ENCODE measurements at regions not wholly inside any gene's neighbourhood (a gene's known extent, or its start where the extent isn't known, plus 50 kb on each side); places are given as distances from the start of the nearest gene placed in this dataset.

DNA sequence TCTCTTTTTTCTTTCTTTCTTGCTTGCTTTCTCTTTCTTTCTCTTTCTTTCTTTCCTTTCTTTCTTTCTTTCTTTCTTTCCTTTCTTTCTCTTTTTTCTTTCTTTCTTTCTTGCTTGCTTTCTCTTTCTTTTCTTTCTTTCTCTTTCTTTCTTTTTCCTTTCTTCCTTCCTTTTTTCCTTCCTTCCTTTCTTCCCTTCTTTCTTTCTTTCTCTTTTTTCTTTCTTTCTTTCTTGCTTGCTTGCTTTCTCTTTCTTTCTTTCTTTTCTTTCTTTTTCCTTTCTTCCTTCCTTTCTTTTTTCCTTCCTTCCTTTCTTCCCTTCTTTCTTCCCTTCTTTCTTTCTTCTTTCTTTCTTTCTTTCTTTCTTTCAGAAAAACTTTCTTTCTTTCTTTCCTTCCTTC lies 108.1 kb upstream of the SHOX start:
- Histone ChIP-seq H4K91ac (replicated peaks; ENCODE audit: insufficient read length, low read length) (no peak overlapping the region), H3K27me3 (replicated peaks in 1 of 4; ENCODE audit: control insufficient read depth in 3 of 4, extremely low read depth in 1 of 4, insufficient read depth in 3 of 4, low read length in 3 of 4) (no peaks in the 10 kb centered on the region), H4K5ac (ENCODE audit: insufficient read length, low read depth, low read length) (no peak overlapping the region), H3K23ac (ENCODE audit: insufficient read length) (no peak overlapping the region), H3K4ac (replicated peaks; ENCODE audit: insufficient read length, low read depth, low read length) (no peak overlapping the region), H3K4me3 (ENCODE audit: extremely low read depth in 1 of 4, insufficient read depth in 2 of 4, low read depth in 3 of 4, low read length in 4 of 4) (no peak overlapping the region), H2BK12ac (ENCODE audit: low read depth, low read length) (no peak overlapping the region), H3K18ac (ENCODE audit: extremely low read depth, low read length) (no peak overlapping the region), H3K79me1 (ENCODE audit: low read depth, low read length) (no peaks in the 10 kb centered on the region), H3K4me2 (ENCODE audit: insufficient read depth in 1 of 2, low read depth in 2 of 2, low read length in 2 of 2) (no peak overlapping the region), H4K20me1 (replicated peaks in 1 of 2; ENCODE audit: control insufficient read depth in 1 of 2, insufficient read depth in 2 of 2, low read length in 2 of 2) (no peaks in the 10 kb centered on the region), H4K8ac (ENCODE audit: extremely low read depth, insufficient read depth, low read length) (no peak overlapping the region), H2BK120ac (replicated peaks; ENCODE audit: low read depth, low read length) (no peak overlapping the region), H2BK5ac (ENCODE audit: low read depth, low read length) (no peak overlapping the region), H3K36me3 (ENCODE audit: control insufficient read depth in 2 of 4, insufficient read depth in 4 of 4, low read length in 3 of 4) (no peaks in the 10 kb centered on the region), H2BK15ac (ENCODE audit: low read length) (no peak overlapping the region), H3K27ac (ENCODE audit: low read depth, low read length) (no peak overlapping the region), H3K23me2 (ENCODE audit: low read depth, low read length) (no peaks in the 10 kb centered on the region), H3K14ac (ENCODE audit: insufficient read length) (no peak overlapping the region), H3K56ac (replicated peaks; ENCODE audit: insufficient read length, low read depth, low read length) (no peak overlapping the region), H3K9ac (replicated peaks in 1 of 4; ENCODE audit: extremely low read depth in 1 of 4, low read depth in 3 of 4, low read length in 3 of 4) (no peak overlapping the region), H3K4me1 (replicated peaks in 1 of 4; ENCODE audit: control insufficient read depth in 3 of 4, insufficient read depth in 4 of 4, low read length in 3 of 4) (peaks cover 0 to 4% (median 0%) of the 10 kb centered on the region in 4 experiments; a peak in 1 of 7 replicates), H2AK5ac (ENCODE audit: low read depth, low read length) (no peak overlapping the region), H2BK20ac (ENCODE audit: low read length) (no peak overlapping the region), H2AFZ (ENCODE audit: low read length) (no peak overlapping the region), H3K9me3 (ENCODE audit: insufficient read depth in 2 of 2, low read depth in 1 of 2, low read length in 1 of 2) (peaks cover 0 to 3% of the 10 kb centered on the region in 2 experiments; a peak in 1 of 4 replicates), H3K79me2 (ENCODE audit: control insufficient read depth in 1 of 2, insufficient read depth in 2 of 2, low read length in 2 of 2) (no peaks in the 10 kb centered on the region)
- POLR2A ChIA-PET (ENCODE audit: partially characterized antibody), result no interaction called here
- DNase-seq (ENCODE audit: low read depth in 1 of 2, low spot score in 2 of 2), result no peak
- CTCF ChIA-PET (ENCODE audit: partially characterized antibody), result no interaction called here
- no peak for TF ChIP-seq SIN3A (conservative IDR thresholded peaks at IDR 0.05 in 1 of 2, IDR thresholded peaks at IDR 0.05 in 1 of 2; ENCODE audit: low read depth in 1 of 2, low read length in 2 of 2)
- no peak for TF ChIP-seq RAD21 (IDR thresholded peaks at IDR 0.05 in 1 of 2, conservative IDR thresholded peaks at IDR 0.05 in 1 of 2; ENCODE audit: low read depth in 2 of 2, low read length in 2 of 2)
- no peak for TF ChIP-seq GTF2F1 (IDR thresholded peaks at IDR 0.05; ENCODE audit: borderline replicate concordance, low read depth, low read length)
- no peak for TF ChIP-seq SP1 (IDR thresholded peaks at IDR 0.05; ENCODE audit: low read depth, low read length)
- TF ChIP-seq, protein P1, sequence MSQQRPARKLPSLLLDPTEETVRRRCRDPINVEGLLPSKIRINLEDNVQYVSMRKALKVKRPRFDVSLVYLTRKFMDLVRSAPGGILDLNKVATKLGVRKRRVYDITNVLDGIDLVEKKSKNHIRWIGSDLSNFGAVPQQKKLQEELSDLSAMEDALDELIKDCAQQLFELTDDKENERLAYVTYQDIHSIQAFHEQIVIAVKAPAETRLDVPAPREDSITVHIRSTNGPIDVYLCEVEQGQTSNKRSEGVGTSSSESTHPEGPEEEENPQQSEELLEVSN (IDR thresholded peaks at IDR 0.05), result no peak
- TF ChIP-seq POU5F1 (IDR thresholded peaks at IDR 0.05; ENCODE audit: low read depth, low read length), result no peak
- no peak for TF ChIP-seq CHD2 (IDR thresholded peaks at IDR 0.05; ENCODE audit: low read length)
- TF ChIP-seq NANOG (IDR thresholded peaks at IDR 0.05; ENCODE audit: insufficient read depth, low read depth, low read length, poor library complexity, severe bottlenecking), result no peak
- no peak for TF ChIP-seq SP2 (IDR thresholded peaks at IDR 0.05; ENCODE audit: low read length)
- TF ChIP-seq NRF1 (IDR thresholded peaks at IDR 0.05; ENCODE audit: low read depth, low read length), result no peak
- no peak for TF ChIP-seq RNF2 (IDR thresholded peaks at IDR 0.05; ENCODE audit: borderline replicate concordance, low read depth, low read length, missing control alignments, poor library complexity, severe bottlenecking)
- no peak for TF ChIP-seq SP4 (IDR thresholded peaks at IDR 0.05; ENCODE audit: low read length)
- no peak for TF ChIP-seq ASH2L (IDR thresholded peaks at IDR 0.05; ENCODE audit: low read length)
- no peak for FAIRE-seq
